MG63 (cell line): ENCODE measurements at regions not wholly inside any gene's neighbourhood (a gene's known extent, or its start where the extent isn't known, plus 50 kb on each side); places are given as distances from the start of the nearest gene placed in this dataset.
"Not testable (repeated sequence)": the region's sequence is repeated elsewhere in the genome, so short reads cannot be mapped to it uniquely, and the experiment has no call there.

Source experiments
- DNase-seq: peaks from one replicate; pipeline ENCODE4 v3.0.0-alpha.2; 2020
- H3K27me3 ChIP-seq: fragments of 250-450 bp; sonication (Bioruptor Pico); 2 replicates; pipeline ENCODE4 v1.5.1; 2020; ENCODE audit warnings: mild to moderate bottlenecking, moderate library complexity
- H3K36me3 ChIP-seq: fragments of 250-450 bp; sonication (Bioruptor Pico); 2 replicates; pipeline ENCODE4 v1.5.1; 2020; ENCODE audit warnings: mild to moderate bottlenecking, moderate library complexity
- H3K4me3 ChIP-seq: fragments of 250-450 bp; sonication (Bioruptor Pico); 2 replicates; pipeline ENCODE4 v1.5.1; 2020; ENCODE audit warnings: mild to moderate bottlenecking, moderate library complexity
- H3K9me3 ChIP-seq: fragments of 250-450 bp; sonication (Bioruptor Pico); 2 replicates; pipeline ENCODE4 v1.5.1; 2020; ENCODE audit warnings: mild to moderate bottlenecking, moderate library complexity

DNA sequence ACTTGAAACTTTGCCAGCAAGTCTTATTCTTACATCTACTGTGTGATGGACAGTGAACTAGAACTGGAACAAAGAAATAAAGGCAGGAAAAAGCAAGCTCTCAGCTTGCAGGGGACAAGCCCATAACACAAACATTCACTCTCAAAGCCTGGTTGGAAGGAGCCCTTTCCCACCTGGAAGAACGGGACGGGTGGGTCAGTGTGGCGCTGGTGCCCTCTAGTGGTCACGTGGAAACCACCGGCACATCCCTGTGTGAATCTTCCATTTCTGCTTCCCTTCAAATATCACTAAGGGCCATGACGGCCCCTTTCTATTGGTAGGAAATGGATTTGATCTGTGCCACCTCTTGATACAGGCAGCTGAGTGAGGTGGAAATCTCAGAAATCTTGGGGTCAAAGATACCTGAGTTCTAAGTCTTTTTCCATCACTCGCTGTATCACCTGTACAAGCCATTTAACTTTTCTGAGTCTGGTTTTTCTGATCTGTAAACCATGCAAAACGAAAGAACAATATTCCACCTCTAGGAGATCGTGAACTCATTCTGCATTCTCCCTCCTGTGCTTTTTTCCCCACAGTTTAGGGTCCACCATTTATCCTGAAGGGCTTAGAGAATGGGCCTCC lies 211.6 kb downstream of the MSX2 start:
- Histone ChIP-seq H3K4me3 (no peak overlapping the region), H3K36me3 (no peaks in the 10 kb centered on the region), H3K9me3 (0 out of 2 replicates have a peak, but pooled peaks cover 2% of the 10 kb centered on the region), H3K27me3 (peaks cover 7% of the 10 kb centered on the region)
- DNase-seq, result peak; percentile 54

DNA sequence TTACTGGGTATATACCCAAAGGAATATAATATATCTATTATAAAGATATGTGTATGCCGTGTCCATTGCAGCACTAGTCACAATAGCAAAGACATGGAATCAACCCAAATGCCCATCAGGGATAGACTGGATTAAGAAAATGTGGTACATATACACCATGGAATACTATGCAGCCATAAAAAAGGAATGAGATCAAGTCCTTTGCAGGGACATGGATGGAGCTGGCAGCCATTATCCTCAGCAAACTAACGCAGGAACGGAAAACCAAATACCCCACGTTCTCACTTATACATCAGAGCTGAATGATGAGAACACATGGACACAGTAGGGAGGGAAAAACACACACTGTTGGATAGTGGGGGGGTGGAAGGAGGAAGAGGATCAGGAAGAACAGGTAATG lies 206.7 kb downstream of the MSX2 start:
- not testable (repeated sequence) for H3K27me3 ChIP-seq, H3K36me3 ChIP-seq, H3K4me3 ChIP-seq, H3K9me3 ChIP-seq, DNase-seq

DNA sequence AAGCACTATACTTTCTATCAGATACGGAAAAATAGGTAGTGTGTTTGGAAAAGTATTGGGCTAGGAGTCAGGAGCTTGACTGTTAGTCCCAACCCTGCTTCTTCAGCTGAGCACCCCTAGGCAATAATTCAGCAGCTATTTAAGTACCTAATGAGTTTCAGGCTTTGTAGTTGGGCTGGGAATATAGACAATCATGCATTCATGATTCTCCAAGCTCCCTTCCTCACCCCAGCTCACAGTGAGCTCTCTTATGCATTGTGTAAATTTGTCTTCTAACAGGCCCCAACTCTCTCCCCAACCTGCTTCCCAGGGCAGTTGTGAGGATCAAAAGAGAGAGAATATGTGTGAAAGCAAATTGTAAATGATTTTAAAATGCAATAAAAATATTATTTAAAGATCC lies 201.2 kb downstream of the MSX2 start:
- Histone ChIP-seq H3K9me3 (no peaks in the 10 kb centered on the region), H3K36me3 (no peaks in the 10 kb centered on the region), H3K4me3 (no peak overlapping the region), H3K27me3 (no peaks in the 10 kb centered on the region; the same call in 1 of the 2 replicates)
- no peak for DNase-seq

- Histone ChIP-seq H3K27me3 (peaks cover 2% of the 10 kb centered on the region; the same call in 1 of the 2 replicates), H3K36me3 (no peaks in the 10 kb centered on the region), H3K4me3 (no peak overlapping the region), H3K9me3 (no peaks in the 10 kb centered on the region)
- DNase-seq, result no peak
These were observed 198.6 kb downstream of the MSX2 start for GRCh38 chr5:174922955-174923354.

DNA sequence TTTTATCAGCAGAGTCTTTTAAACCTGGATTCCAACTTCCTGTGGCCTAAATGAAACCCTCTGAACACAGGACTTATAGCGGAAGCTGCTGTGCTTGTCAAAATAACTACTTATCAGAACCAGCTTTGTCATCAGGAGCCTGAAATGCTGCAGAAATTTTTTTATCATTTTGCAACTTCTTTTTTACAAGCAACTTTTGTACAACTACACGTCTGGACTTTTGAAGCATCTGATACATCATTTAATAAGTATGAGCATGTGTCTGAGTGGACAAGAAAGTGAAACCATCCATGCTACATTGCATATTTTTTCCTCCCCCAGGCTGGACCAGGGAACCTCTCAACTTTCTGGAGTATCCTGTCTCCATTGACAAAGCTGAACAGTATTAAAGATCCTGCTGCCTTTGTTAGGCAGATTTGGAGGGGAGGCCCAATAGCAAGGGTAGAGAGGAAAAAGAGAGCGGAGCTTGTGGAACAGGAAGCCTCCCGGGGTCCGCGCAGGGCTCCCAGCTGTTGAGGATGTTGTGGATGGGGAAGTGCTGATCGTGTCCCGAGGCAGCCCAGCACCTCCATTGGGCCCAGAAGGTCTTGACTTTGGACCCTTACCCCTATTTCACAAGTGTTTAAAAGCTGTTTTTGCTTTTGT lies 196.6 kb downstream of the MSX2 start:
- DNase-seq, result no peak
- H3K27me3 ChIP-seq, result peaks cover 2% of the 10 kb centered on the region; the same call in 1 of the 2 replicates
- H3K36me3 ChIP-seq, result no peaks in the 10 kb centered on the region
- H3K9me3 ChIP-seq, result no peaks in the 10 kb centered on the region
- H3K4me3 ChIP-seq, result no peak overlapping the region

- Histone ChIP-seq H3K36me3 (no peaks in the 10 kb centered on the region), H3K27me3 (peaks cover 2% of the 10 kb centered on the region; the same call in 1 of the 2 replicates), H3K4me3 (no peak overlapping the region), H3K9me3 (no peaks in the 10 kb centered on the region)
- DNase-seq, result no peak
These were observed 195.0 kb downstream of the MSX2 start for GRCh38 chr5:174919351-174919750.

- no peak for DNase-seq
- peaks cover 5% of the 10 kb centered on the region; the same call in 1 of the 2 replicates for H3K27me3 ChIP-seq
- no peak overlapping the region for H3K4me3 ChIP-seq
- no peaks in the 10 kb centered on the region for H3K9me3 ChIP-seq
- no peaks in the 10 kb centered on the region for H3K36me3 ChIP-seq
These were observed 194.3 kb downstream of the MSX2 start for GRCh38 chr5:174918655-174919054.

- Histone ChIP-seq H3K9me3 (no peaks in the 10 kb centered on the region), H3K36me3 (no peaks in the 10 kb centered on the region), H3K4me3 (no peak overlapping the region), H3K27me3 (peaks cover 7% of the 10 kb centered on the region)
- no peak for DNase-seq
These were observed 193.7 kb downstream of the MSX2 start for GRCh38 chr5:174917976-174918554.

- not testable (repeated sequence) for DNase-seq, H3K36me3 ChIP-seq, H3K4me3 ChIP-seq
These were observed 193.1 kb downstream of the MSX2 start for GRCh38 chr5:174917435-174917834.

DNA sequence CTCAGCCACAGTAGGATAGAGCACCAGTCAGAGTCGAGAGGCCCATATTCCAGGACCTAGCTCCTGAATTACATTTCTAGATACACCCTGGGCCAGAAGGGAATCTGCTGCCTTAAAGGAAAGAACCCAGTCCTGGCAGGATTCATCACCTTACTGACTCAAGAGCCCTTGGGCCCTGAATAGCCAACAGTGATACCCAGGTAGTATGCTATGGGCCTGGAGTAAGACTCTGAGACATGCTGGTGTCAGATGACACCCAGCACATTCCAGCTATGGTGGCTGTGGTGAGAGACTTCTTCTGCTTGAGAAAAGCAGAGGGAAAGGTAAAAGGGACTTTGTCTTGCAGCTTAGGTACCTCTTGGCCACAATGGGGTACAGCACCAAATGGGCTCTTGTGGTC lies 192.5 kb downstream of the MSX2 start:
- not testable (repeated sequence) for H3K4me3 ChIP-seq

More at GRCh38 chr5:174917435-174917834, 193.1 kb downstream of the MSX2 start:
- not testable (repeated sequence) for H3K9me3 ChIP-seq, H3K27me3 ChIP-seq

GRCh38 chr5:174916227-174916626 lies 191.8 kb downstream of the MSX2 start:
- Histone ChIP-seq H3K9me3 (no peaks in the 10 kb centered on the region), H3K4me3 (no peak overlapping the region), H3K36me3 (no peaks in the 10 kb centered on the region), H3K27me3 (peaks cover 10% of the 10 kb centered on the region)
- no peak for DNase-seq

More for the DNA sequence above, 192.5 kb downstream of the MSX2 start:
- H3K36me3 ChIP-seq, H3K9me3 ChIP-seq, DNase-seq, H3K27me3 ChIP-seq: not testable (repeated sequence)

GRCh38 chr5:174911118-174911517 lies 186.7 kb downstream of the MSX2 start:
- Histone ChIP-seq H3K9me3 (peaks cover 7% of the 10 kb centered on the region), H3K4me3 (no peak overlapping the region), H3K36me3 (no peaks in the 10 kb centered on the region), H3K27me3 (peaks cover 30% of the 10 kb centered on the region)
- DNase-seq, result no peak

- no peaks in the 10 kb centered on the region for H3K36me3 ChIP-seq
- H3K9me3 ChIP-seq, result peaks cover 7% of the 10 kb centered on the region
- no peak overlapping the region for H3K4me3 ChIP-seq
- peak; percentile 74 for DNase-seq
- peaks cover 30% of the 10 kb centered on the region for H3K27me3 ChIP-seq
These were observed 185.9 kb downstream of the MSX2 start for GRCh38 chr5:174910245-174910737.

DNA sequence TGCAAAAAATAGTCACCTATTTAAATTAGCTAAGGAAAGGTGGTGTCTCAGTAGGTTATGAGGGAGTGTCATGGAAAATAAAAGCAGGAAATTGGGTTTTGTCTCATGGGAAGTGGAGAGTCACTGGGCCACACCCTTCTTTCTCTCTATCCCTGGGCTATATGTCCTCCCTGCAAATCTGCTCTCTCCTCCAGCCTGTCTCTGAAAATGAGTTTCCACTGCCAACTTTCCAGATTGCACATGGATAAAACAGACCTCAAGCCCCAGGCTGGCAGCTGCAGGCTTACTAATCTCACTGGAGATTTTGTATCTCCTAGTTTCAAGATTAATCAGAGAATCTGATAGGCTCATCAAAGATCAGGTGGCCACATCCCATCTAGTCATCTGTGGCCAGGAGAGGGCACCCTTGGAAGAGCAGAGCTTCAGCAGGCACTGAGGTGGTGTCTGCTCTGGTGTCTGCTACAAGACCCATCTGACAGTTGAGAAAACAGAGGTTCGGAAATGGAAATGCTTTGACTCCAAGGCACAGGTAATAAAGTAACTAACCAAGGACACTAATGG lies 178.9 kb downstream of the MSX2 start:
- DNase-seq, result peak; percentile 9
- Histone ChIP-seq H3K36me3 (no peaks in the 10 kb centered on the region), H3K9me3 (peaks cover 7% of the 10 kb centered on the region), H3K27me3 (peaks cover 19% of the 10 kb centered on the region), H3K4me3 (no peak overlapping the region)

DNA sequence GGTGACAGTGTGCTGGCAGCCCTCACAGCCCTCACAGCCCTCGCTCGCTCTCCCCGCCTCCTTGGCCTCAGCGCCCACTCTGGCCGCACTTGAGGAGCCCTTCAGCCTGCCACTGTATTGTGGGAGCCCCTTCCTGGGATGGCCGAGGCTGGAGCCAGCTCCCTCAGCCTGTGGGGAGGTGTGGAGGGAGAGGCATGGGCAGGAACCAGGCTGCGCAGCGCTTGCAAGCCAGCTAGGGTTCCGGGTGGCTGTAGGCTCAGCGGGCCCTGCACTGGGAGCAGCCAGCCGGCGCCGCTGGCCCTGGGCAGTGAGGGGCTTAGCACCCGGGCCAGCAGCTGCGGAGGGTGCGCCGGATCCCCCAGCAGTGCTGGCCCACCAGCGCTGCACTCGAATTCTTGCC lies 177.0 kb downstream of the MSX2 start:
- DNase-seq, result no peak
- Histone ChIP-seq H3K27me3 (peaks cover 2% of the 10 kb centered on the region), H3K36me3 (no peaks in the 10 kb centered on the region), H3K4me3 (no peak overlapping the region), H3K9me3 (peaks cover 3% of the 10 kb centered on the region)

DNA sequence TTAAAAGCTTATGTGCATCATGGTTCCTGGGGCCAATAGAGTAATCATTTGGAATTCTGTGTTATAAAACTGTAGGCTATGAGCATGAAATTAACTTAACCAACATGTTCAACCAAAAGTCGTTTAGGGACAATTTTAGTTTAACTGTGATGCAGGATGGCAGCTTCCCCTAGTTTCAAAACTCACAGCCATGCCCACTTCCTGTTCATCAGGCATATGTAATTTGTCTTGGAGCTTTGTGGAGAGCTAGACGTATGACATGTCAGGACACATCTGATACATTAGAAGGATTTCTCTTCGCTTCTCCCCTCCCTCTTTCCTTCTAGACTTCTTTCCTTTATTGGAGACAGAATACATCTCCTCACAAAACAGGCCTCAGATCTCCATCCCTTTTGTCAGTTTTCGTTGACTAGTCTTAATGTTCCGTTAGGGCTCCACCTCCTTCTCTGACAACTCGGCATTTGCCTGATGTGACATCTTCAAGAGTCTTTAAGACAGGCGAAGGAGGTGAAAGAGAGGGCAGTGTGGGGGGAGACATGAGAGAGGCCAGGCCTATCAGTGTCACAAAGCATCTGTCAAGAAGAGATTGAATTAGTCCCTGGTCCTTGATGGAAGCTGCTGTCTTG lies 176.0 kb downstream of the MSX2 start:
- no peak overlapping the region for H3K4me3 ChIP-seq
- DNase-seq, result no peak
- no peaks in the 10 kb centered on the region; the same call in 1 of the 2 replicates for H3K27me3 ChIP-seq
- H3K9me3 ChIP-seq, result no peaks in the 10 kb centered on the region; the same call in 1 of the 2 replicates
- no peaks in the 10 kb centered on the region for H3K36me3 ChIP-seq
